ENCODE measurements at regions not wholly inside any gene's neighbourhood (a gene's known extent, or its start where the extent isn't known, plus 50 kb on each side); places are given as distances from the start of the nearest gene placed in this dataset.

DNA sequence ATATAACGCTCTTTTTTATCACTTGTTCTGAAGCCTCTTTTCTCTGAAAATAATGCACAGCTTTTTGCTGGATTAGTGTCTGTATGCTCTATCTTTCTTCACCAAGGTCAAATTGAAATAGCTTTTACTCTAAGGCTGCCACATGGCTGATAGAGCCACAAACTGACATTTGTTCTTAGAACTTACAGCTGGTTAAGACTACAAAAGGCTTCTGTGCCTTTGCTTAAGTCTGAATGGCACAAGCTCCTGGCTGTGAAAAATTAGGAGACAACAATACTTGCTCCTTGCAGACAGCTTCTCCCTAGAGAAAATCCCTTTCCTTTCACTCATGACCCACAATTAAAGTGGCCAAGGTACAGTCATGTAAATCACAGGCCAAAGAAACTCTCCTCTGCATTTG lies 515.3 kb downstream of the DSC3 start:
- no peak for DNase-seq (ENCODE audit: low spot score)

GRCh38 chr18:30522288-30522929 lies 520.1 kb downstream of the DSC3 start:
- DNase-seq (ENCODE audit: low spot score), result no peak

GRCh38 chr18:30514059-30514458 lies 528.5 kb downstream of the DSC3 start:
- no peak for DNase-seq (ENCODE audit: low spot score)

DNA sequence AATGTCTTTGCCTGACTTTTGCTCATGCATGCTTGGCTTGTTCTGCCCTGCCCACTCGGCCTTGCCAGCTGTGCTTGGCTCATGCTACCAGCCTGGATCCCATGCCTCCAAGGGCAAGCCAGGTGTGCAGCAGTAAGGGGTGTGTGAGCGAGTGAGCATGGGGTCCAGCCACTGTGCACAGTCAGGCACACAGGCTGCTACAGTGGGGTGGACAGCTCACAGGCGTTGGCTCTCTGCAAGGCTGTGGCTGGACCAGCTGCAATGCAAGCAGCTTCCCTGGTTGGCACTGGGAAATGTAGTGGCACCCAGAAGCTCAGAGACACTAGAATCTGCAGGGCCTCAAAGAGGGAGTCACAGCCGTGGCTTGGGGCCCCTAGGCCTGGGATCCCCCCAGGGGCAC lies 529.7 kb downstream of the DSC3 start:
- DNase-seq (ENCODE audit: low spot score), result no peak

DNA sequence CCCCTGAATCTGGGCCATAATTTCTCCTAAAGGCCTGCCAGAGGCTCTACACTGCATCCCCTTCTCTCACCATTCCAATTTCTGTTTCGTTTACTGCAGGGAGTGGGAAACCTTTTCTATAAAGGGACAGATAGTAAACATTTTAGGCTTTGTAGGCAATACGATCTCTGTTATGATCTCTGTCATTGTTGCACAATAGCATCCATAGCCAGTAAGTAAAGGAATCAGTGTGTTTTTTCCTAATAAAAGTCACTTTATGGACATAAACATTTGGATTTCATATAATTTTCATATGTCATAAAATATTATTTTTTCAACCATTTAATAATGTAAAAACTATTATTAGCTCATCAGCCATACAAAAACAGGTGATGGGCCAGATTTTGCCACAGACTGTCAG lies 531.7 kb downstream of the DSC3 start:
- no peak for DNase-seq (ENCODE audit: low spot score)

DNA sequence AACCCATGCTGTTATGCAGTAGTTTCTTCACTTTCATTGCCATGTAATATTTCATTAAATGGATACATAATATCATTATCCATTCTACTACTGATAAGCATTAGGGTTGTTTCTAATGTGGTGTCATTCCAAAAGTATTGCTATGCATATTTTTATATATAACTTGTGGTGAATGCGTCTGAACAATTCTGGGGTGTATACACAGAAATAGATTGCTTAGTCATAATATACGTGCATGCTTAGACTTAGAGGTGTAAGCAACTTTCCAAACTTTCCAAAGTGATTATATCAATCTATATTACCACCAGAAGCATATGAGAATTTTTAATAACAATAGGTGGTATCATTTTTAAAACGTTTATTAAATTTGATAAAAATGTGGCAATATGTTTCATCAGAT lies 540.9 kb downstream of the DSC3 start:
- no peak for DNase-seq (ENCODE audit: low spot score)

DNA sequence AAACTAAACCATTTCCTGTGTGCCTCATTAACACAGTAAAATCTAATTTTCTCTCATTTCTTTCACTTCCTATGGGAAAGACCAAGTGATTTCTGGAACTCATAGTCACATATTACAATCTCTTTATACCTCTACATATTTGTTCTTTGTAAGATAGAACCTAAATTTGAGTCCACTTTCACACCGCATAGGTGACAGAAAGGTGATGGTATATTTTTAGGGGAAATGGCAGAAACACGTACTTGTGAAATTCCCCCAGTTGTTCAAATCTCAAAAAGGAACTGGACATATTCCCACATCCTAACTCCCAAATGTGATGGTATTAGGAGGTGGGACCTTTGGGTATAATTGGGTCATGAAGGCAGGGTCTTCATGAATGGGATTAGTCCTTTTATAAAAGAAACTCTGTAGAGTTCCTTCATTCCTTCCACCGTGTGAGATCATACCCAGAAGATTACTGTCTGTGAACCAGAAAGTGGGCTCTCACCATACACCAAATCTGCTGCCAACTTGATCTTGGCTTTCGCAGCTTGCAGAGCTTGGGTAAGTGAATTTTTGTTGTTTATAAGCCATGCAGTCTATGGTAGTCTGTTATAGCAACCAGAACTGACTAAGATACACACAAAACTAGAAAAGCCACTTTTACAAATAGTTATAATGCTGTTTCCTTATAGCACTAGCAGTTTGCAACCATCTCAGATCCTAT lies 542.1 kb downstream of the DSC3 start:
- DNase-seq (ENCODE audit: low spot score), result no peak

DNA sequence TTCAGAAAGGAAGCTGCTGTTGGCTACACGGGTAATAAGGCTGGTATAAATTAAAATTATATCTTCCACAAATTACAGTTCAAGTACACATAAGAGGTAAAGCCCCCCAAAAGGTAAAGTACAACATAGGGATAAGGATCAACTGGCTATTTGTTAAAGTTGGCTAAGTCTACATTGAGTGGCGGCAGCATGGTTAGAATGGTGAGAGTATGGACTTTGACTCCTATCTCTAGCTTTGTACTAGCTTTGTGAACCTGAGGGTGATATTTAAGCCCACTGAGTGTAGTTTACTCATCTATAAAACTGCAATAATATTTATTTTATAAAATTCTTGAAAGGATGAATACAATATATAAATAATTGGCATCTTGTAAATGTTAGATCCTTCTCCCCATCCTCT lies 542.8 kb downstream of the DSC3 start:
- no peak for DNase-seq (ENCODE audit: low spot score)

- no peak for DNase-seq (ENCODE audit: low spot score)
Observed at GRCh38 chr18:30492552-30493129, 549.9 kb downstream of the DSC3 start.

DNA sequence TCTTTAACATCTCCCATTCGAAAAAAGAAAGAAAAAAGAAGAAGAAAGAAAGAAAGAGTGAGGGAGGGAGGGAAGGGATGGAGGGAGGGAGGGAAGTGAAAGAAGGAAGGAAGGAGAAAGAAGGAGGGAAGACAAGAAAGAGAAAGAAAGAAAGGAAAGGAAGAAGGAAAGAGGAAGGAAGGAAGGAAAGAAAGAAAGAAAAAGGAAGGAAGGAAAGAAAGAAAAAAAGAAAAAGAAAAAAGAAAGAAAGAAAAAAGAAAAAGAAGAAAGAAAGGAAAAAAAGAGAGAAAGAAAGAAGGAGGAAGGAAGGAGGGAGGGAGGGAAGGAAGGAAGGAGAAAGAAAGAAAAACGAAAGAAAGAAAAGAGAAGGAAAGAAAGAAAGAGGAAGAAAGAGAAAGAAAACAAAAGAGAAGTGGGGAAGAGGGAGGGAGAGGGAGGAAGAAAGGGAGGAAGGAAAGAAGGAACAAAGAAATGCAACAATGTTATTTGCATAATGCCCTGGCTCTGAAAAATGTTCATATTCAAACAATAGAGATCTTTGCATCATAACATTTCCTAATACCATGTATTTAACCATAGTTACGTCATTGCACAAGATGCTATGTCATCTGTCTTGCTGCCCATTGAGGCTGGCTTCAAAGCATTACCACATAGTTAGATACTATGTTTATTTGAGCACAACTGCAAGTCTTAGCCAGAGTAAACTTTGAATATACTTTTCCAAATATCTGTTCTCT lies 550.6 kb downstream of the DSC3 start:
- no peak for DNase-seq (ENCODE audit: low spot score)

DNA sequence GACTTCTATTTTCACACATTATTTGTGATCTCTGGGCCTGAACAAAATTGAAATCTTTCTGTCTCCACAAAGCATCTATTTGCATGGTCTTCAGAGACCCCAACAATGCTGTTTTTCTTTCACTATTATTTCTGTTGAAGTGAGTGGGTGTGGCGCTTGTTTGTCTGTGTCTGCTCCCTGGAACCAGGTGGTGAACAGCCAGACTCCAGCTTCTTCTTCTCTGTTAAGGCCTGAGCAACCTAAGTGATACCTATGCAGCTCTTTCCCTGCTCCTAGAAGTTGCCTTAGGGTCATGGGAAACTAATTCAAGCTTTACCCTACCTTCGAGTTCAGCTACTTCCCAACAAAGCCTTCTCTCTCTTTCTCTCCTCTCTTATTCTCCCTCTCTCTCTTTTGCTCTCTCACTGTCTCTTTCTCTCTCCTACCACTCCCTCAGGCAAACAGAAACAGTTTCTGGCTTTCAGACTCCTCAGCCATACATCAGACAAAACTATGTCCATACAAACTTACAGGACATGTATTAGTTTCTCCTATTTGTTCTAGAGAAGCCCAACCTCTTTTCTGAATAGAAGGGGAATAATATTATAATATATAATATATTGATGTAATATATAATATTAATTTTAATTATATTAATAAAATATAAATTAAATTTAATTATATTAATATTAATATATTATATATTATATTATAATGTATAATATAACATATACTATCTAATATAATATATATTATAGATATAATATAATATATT lies 552.5 kb downstream of the DSC3 start:
- no peak for DNase-seq (ENCODE audit: low spot score)

- no peak for DNase-seq (ENCODE audit: low spot score)
Observed at GRCh38 chr18:30487962-30488361, 554.6 kb downstream of the DSC3 start.

DNA sequence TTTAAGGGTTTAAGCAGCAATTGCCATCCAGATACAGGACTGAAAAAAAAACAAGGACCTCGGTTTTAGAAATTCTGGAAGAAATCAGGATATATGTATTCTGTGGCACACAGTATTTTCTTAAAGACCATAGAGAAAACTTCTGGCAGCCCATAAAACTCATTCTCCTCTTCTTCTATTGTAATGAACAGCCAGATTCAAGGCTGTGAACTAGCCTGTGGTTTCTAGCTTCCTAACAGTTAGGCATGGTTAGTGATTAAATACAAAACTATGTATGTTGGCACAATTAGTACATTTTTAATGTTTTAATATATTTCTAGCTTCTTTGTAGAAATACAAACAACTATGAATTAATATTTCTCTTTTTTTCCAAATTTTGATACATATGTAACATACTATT lies 555.7 kb downstream of the DSC3 start:
- DNase-seq (ENCODE audit: low spot score), result no peak

GRCh38 chr18:30485078-30485477 lies 557.5 kb downstream of the DSC3 start:
- no peak for DNase-seq (ENCODE audit: low spot score)

DNA sequence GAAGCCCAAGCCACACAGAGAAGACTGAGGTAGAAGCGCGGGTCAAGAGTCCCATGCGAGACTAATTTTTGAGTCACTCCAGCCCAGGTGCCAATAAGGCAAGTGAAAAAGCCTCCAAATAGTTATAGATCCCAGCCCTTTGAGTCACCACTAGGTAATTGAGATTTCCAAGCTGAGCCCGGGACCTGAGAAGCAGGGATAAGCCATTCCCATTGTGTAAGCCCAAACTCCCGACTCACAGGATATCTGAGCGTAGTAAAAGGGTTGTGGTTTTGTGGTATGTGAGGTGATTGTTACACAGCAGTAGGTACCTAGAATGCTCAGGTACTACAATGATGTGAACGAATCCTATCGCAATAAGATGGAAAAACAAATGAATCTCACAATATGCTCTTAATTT lies 560.7 kb downstream of the DSC3 start:
- no peak for DNase-seq (ENCODE audit: low spot score)

- DNase-seq (ENCODE audit: low spot score), result no peak
Observed at GRCh38 chr18:30469091-30469490, 573.5 kb downstream of the DSC3 start.

DNA sequence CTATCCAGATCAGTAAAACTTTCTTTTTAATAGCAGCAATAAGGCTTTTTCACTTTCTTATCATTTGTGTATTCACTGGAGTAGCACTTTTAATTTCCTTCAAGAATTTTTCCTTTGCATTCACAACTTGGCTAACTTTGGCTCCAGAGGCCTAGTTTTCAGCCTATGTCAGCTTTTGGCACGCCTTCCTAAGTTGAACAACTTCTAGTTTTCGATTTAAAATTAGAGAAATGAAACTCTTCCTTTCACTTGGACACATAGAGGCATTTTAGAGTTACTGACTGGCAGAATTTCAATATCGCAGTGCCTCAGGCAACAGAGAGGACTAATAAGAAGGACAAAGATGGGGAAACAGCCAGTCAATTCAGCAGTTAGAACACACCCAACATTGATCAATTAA lies 577.4 kb downstream of the DSC3 start:
- DNase-seq (ENCODE audit: low spot score), result no peak

DNA sequence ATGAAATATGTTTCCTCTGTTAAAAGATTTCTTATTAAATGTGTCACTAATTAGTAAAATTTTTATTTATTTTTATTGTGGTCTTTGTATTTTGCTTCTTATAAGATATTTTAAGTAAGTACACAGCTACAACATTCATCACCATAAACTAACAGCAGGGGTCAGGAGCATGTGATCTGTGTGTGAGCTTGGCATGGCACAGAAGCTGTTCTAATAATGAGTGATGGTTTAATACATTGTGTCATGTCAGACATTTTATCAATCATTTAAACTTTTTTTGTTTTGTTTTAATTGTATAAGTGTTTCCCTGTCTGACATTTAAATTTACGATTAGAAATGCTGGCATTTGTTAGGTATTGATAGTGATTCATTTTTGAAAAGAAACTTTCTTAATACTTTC lies 585.4 kb downstream of the DSC3 start:
- DNase-seq (ENCODE audit: low spot score), result no peak

- no peak for DNase-seq (ENCODE audit: low spot score)
Observed at GRCh38 chr18:30455741-30456140, 586.8 kb downstream of the DSC3 start.

- no peak for DNase-seq (ENCODE audit: low spot score)
Observed at GRCh38 chr18:30454920-30455319, 587.6 kb downstream of the DSC3 start.

- DNase-seq (ENCODE audit: low spot score), result no peak
Observed at GRCh38 chr18:30451981-30452380, 590.6 kb downstream of the DSC3 start.

- no peak for DNase-seq (ENCODE audit: low spot score)
Observed at GRCh38 chr18:30450927-30451326, 591.6 kb downstream of the DSC3 start.
